ENCODE measurements at regions not wholly inside any gene's neighbourhood (a gene's known extent, or its start where the extent isn't known, plus 50 kb on each side); places are given as distances from the start of the nearest gene placed in this dataset.
"Not testable (repeated sequence)": the region's sequence is repeated elsewhere in the genome, so short reads cannot be mapped to it uniquely, and the experiment has no call there.

- no peak for DNase-seq
These were observed 567.4 kb upstream of the TMPRSS15 start for GRCh38 chr21:18970941-18971340.

GRCh38 chr21:18985584-18985983 is 582.0 kb upstream of the TMPRSS15 start:
- DNase-seq = no peak

GRCh38 chr21:18986197-18986596 is 582.6 kb upstream of the TMPRSS15 start:
- DNase-seq = no peak

- no peak for DNase-seq
These were observed 584.0 kb upstream of the TMPRSS15 start for GRCh38 chr21:18987520-18988026.

GRCh38 chr21:18989953-18990495 is 586.4 kb upstream of the TMPRSS15 start:
- no peak for DNase-seq

GRCh38 chr21:18991846-18992245 is 588.3 kb upstream of the TMPRSS15 start:
- DNase-seq = no peak

- no peak for DNase-seq
These were observed 606.7 kb upstream of the TMPRSS15 start for GRCh38 chr21:19010251-19010650.

- DNase-seq = no peak
These were observed 607.4 kb upstream of the TMPRSS15 start for GRCh38 chr21:19010996-19011395.

- no peak for DNase-seq
These were observed 607.9 kb upstream of the TMPRSS15 start for GRCh38 chr21:19011451-19011850.

GRCh38 chr21:19013916-19014315 is 610.3 kb upstream of the TMPRSS15 start:
- DNase-seq = no peak

- DNase-seq = no peak
These were observed 614.9 kb upstream of the TMPRSS15 start for GRCh38 chr21:19018529-19018928.

- no peak for DNase-seq
These were observed 619.4 kb upstream of the TMPRSS15 start for GRCh38 chr21:19022978-19023377.

GRCh38 chr21:19026911-19027310 is 623.3 kb upstream of the TMPRSS15 start:
- no peak for DNase-seq

GRCh38 chr21:19029816-19030215 is 626.2 kb upstream of the TMPRSS15 start:
- DNase-seq = no peak

- no peak for DNase-seq
These were observed 628.4 kb upstream of the TMPRSS15 start for GRCh38 chr21:19031953-19032352.

GRCh38 chr21:19034041-19034440 is 630.5 kb upstream of the TMPRSS15 start:
- DNase-seq = no peak

- no peak for DNase-seq
These were observed 631.0 kb upstream of the TMPRSS15 start for GRCh38 chr21:19034560-19034959.

GRCh38 chr21:19045876-19046275 is 642.3 kb upstream of the TMPRSS15 start:
- DNase-seq = no peak

GRCh38 chr21:19048098-19048672 is 644.6 kb upstream of the TMPRSS15 start:
- DNase-seq = no peak

- DNase-seq = no peak
These were observed 646.0 kb upstream of the TMPRSS15 start for GRCh38 chr21:19049567-19049966.

- DNase-seq = no peak
These were observed 661.6 kb upstream of the TMPRSS15 start for GRCh38 chr21:19065164-19065563.

GRCh38 chr21:19076031-19076430 is 672.4 kb upstream of the TMPRSS15 start:
- no peak for DNase-seq

- DNase-seq = no peak
These were observed 706.1 kb upstream of the TMPRSS15 start for GRCh38 chr21:19109694-19110093.

- not testable (repeated sequence) for DNase-seq
These were observed 715.7 kb upstream of the TMPRSS15 start for GRCh38 chr21:19119259-19119658.

GRCh38 chr21:19120591-19120990 is 717.0 kb upstream of the TMPRSS15 start:
- DNase-seq = no peak

Measured in bone marrow (tissue), 2 donors.